Stimulated activated CD4-positive, alpha-beta T cell treated with anti-CD3 and anti-CD28 coated beads, Interleukin-15, amount 100 ng/mL, for 24 hours (primary cell): ENCODE measurements at regions not wholly inside any gene's neighbourhood (a gene's known extent, or its start where the extent isn't known, plus 50 kb on each side); places are given as distances from the start of the nearest gene placed in this dataset.

Experiments
- DNase-seq: peaks from one replicate; pipeline ENCODE4 v3.0.0-alpha.2; 2020

GRCh38 chr12:114253976-114254778, 151.8 kb downstream of the TBX5 start:
- DNase-seq = no peak

DNA sequence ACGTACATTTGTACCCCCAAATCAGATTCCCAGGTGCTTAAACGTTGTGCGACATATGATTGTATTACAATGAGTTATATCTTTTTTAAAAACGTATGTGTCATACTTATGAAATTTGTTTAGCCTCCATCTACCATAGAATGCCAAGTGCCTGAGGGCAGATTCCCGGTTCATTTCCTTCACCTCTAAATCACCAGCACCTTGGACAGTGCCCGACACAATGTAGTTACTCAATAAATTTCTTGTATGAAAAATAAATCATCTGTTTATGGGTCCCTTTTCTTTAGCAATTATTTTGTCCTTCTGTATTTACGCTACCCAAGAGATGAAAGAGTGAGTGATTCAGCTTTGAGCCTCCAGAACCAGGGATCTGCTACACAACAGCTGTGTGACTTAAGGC, 157.4 kb downstream of the TBX5 start:
- DNase-seq = no peak

- DNase-seq = no peak
Measured at GRCh38 chr12:114245555-114245954, 160.4 kb downstream of the TBX5 start.

GRCh38 chr12:114241973-114242434, 163.9 kb downstream of the TBX5 start:
- DNase-seq = no peak

- DNase-seq = no peak
Measured at GRCh38 chr12:114240288-114240687, 165.7 kb downstream of the TBX5 start.

DNA sequence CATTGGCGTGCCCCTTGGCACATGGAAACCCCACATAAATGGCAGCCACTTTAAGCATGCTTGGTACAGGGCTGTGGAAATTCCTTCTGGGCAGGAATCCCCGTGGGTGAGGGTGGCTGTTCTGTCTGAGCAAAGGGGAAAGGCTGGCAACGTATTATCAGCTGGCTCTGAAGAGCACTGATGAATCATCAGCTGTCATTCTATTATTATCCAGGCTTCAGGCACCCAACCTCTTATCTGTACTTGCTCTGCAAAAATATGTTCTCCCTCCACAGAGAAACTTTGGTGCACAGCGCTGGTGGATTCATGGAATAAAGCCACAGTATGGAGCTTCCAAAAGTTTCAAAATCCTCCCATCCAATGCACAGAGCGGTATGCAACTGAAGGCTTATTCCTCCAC, 167.1 kb downstream of the TBX5 start:
- DNase-seq = no peak

- no peak for DNase-seq
Measured at GRCh38 chr12:114237230-114237629, 168.7 kb downstream of the TBX5 start.

GRCh38 chr12:114232187-114232586, 173.8 kb downstream of the TBX5 start:
- no peak for DNase-seq

GRCh38 chr12:114229150-114229549, 176.8 kb downstream of the TBX5 start:
- no peak for DNase-seq

DNA sequence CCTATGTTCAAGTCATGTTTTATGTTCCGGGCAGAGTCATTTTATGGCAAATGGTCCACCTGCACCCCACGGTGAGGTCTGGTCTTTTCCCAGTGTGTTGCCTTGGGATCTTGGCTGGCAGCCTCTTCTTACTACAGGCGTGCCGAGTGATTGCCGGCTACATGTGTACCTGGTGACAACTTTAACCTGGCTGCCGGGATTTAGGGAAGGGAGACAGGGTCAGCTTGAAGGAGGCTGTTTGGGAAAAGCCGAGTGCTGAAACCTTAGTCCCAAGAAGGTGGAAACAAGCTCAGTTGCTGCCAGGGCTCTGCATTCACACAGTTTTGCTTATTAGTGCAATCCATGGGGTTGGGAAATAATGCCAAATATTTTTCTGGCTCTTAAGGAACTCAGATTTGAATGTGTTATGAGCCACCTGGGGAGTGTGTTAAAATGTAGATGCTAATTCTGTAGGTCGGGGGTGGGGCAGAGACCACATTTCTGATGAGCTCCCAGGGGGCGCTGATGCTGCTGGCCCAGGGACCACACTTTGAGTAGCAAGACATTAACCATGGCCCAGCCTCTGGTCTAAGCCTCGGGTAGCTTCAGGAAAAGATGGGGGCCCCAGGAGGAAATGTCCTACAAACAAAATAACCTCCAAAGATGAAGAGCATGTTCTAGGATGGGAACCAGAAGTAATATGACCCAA, 179.6 kb downstream of the TBX5 start:
- DNase-seq = no peak

DNA sequence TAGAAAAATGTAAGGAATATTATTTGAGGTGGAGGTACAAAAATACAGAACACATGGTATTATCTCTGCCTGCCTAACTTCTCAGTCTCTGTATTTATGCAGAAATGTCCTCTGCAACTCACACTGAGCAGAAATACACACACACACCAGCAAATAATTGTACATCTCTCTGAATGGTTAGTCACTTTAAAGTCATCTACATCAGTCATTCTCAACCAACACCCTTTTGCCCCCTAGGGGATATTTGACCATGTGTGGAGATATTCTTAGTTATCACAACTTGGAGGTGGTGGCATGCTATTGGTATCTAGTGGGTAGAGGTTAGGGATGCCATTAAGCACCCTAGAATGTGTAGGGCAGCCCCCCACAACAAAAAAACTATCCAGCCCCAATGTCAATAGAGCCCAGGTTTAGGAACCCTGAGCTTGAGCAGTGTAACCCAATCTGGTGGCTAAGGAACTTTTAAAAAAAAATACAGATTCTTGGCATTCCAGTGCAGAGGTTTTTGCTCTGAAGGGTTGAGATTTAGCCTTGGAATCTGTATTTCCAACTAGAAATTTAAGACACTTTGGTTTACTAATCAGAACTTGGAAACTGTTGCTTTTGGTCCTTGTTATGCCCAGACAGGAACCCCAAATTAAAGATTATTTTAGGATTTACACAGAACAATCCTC, 183.8 kb downstream of the TBX5 start:
- DNase-seq = no peak

DNA sequence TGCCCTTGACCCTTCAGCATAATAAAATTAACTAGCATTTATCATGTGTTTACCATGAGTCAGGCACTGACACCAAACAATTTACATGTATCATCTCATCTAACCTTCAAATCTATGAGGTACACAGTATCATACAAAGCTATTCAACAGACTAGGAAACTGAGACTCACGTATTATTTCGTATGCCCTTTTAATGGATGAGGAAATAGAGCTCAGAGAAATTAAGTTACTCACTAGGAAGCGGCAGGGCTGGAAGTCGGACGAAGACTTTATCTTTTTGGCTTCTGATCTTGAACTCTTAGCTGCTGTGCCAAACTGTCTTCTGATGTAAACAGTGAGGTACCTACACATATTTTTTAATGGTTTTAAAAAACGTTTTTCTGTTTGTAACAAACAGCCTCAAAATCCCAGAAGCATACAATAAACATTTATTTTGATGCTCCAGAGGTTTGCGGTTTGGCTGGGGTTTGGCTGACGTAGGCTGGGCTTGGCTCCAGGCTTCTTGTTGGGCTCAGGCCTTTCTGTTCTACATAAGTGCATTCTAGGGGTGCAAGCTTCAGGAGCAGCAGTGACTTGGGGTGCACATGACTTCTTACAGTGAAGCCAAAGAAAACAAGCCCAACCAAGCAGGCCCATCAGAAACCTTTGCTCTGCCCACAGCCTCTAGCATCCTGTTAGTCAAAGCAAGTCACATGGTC, 184.7 kb downstream of the TBX5 start:
- DNase-seq = no peak

GRCh38 chr12:114220311-114220710, 185.6 kb downstream of the TBX5 start:
- DNase-seq = no peak

DNA sequence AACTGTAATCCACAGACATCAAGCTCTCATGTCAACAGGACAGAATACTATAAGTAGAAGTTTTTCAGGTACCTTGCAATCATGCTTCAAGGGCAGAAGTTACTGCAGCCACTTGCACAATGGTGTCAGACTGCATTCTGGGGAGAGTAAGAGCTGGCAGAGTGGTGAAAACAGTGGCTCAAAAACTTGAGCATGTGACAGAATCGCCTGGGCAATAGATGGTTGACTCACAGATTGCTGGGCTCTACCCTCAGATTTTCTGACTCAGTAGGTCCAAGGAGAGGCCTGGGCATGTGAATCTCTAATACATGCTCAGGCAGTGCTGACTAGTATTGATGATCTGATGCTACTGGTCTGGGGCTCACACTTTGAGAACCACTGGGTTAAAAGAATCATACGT, 187.8 kb downstream of the TBX5 start:
- no peak for DNase-seq

DNA sequence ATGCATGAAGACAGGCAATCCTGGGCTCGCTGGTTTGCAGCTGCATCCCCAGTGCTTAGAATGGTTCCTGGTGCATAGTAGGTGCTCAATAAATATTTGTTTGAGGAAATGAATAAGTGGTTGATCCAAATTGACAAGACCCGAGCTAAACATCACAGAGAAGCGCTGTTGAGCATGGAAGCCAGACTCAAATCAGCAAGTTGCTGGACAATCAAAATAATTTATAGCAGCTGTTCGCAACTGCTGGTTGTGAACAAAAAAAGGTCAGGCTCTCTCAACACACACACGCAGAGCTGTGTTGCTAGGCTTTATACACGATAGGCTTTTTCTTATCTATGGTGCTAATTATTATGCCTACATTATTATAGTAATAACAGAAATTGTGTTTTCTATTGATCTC, 190.2 kb downstream of the TBX5 start:
- DNase-seq = no peak

- no peak for DNase-seq
Measured at GRCh38 chr12:114213055-114213581, 192.8 kb downstream of the TBX5 start.

GRCh38 chr12:114209861-114210260, 196.1 kb downstream of the TBX5 start:
- no peak for DNase-seq

DNA sequence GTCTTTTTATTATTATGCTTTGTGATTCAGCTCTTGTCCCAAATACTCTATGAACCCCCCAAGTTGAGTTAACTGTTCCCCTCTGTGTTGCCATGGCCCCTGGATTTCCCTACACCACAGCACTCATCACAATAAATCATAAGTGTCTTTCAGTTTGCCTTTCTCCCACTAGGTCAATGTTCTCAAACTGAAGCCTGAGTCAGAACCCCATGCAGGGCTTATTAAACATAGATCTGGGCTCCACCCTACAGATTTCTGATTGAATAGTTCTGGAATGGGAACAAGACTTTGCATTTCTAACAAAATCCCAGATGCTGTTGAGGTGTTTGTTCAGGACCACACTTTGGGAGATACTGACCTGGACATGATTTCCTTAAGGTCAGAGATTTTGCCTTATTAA, 199.4 kb downstream of the TBX5 start:
- DNase-seq = no peak

GRCh38 chr12:114201794-114202193, 204.2 kb downstream of the TBX5 start:
- no peak for DNase-seq

- no peak for DNase-seq
Measured at GRCh38 chr12:114194956-114195355, 211.0 kb downstream of the TBX5 start.

- no peak for DNase-seq
Measured at GRCh38 chr12:114194066-114194465, 211.9 kb downstream of the TBX5 start.

DNA sequence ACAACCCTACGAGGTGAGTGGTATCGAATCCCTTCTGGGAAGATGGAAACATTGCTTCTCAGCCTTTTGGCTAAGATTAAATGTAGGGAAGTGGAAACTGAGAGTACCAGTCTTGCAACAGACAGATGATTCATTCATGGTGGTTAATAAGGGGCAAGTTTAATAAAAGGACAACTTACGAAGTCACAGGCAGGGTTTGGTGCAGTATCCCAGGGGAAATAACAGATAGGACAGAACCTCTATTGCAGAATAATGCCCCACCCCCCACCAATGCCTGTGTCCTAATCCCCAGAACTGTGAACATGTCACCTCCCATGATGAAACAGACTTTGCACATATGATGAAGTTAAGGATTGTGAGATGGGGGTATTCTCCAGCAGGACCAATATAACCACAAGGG, 212.5 kb downstream of the TBX5 start:
- no peak for DNase-seq

- DNase-seq = no peak
Measured at GRCh38 chr12:114192549-114192948, 213.4 kb downstream of the TBX5 start.
